IgD-negative memory B cell (primary cell): ENCODE measurements at regions not wholly inside any gene's neighbourhood (a gene's known extent, or its start where the extent isn't known, plus 50 kb on each side); places are given as distances from the start of the nearest gene placed in this dataset.
"Not testable (repeated sequence)": the region's sequence is repeated elsewhere in the genome, so short reads cannot be mapped to it uniquely, and the experiment has no call there.

Experiments
- H3K27ac Mint-ChIP-seq, 3 donors: one replicate each; pipeline ENCODE4 v1.8.0; 2020 to 2022; ENCODE audit warnings: mild to moderate bottlenecking in 3 of 3, mixed read lengths in 3 of 3, moderate library complexity in 1 of 3
- H3K27me3 Mint-ChIP-seq: one replicate; pipeline ENCODE4 v1.8.0; 2021; ENCODE audit warnings: mixed read lengths
- H3K36me3 Mint-ChIP-seq: one replicate; pipeline ENCODE4 v1.8.0; 2020; ENCODE audit warnings: mild to moderate bottlenecking, mixed read lengths
- H3K4me1 Mint-ChIP-seq, 3 donors: one replicate each; pipeline ENCODE4 v1.8.0; 2020 to 2022; ENCODE audit warnings: mixed read lengths in 3 of 3, mild to moderate bottlenecking in 1 of 3
- H3K4me3 Mint-ChIP-seq, 4 donors: one replicate each; pipeline ENCODE4 v1.8.0; 2020 to 2022; ENCODE audit warnings: mild to moderate bottlenecking in 4 of 4, mixed read lengths in 4 of 4, moderate library complexity in 3 of 4
- H3K9me3 Mint-ChIP-seq, 3 donors: one replicate each; pipeline ENCODE4 v1.8.0; 2020 to 2021; ENCODE audit warnings: mixed read lengths in 3 of 3, mild to moderate bottlenecking in 1 of 3

DNA sequence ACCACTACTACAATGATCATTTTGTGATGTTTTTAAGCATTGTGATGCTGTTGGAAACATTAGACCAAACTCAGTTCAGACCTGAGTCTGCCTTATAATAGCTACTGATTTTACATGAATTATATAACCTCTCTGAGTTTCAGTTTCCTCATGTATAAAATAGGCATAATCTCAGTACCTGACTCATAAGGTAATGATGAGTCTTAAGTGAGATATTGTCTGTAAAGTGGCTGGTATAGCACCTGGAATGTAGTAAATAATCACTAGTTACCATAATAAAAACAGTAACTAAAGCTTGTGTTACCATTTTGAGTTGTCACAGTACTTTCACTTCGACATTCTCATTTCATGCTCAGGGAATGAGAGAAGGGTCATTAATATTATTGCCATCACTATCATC is 381.5 kb upstream of the SALL1 start:
- Mint-ChIP-seq H3K4me1 (no peaks in the 10 kb centered on the region), H3K27me3 (no peaks in the 10 kb centered on the region), H3K9me3 (peaks cover 5 to 7% (median 6%) of the 10 kb centered on the region in 3 donors), H3K36me3 (no peaks in the 10 kb centered on the region), H3K27ac (no peak overlapping the region), H3K4me3 (no peak overlapping the region)

DNA sequence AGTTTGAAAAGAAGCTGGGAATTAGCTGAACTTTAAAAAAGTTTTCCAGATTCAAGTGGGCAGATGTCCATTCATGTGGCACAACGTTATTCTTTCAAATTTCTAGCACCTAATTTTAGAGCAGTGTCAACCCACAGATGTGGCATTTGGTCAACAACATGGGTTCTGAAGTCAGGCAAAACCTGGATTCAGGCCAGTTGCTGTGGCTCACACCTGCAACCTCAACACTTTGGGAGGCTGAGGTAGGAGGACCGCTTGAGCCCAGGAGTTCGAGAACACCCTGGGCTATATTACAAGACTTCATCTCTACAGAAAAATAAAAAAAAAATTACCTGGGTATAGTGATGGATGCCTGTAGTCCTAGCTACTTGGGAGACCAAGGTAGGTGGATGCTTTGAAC is 380.2 kb upstream of the SALL1 start:
- H3K27ac Mint-ChIP-seq, result peak overlapping the region in 1 of 3 donors; percentile 2
- H3K27me3 Mint-ChIP-seq, result no peaks in the 10 kb centered on the region
- peaks cover 5 to 13% (median 9%) of the 10 kb centered on the region in 3 donors for H3K9me3 Mint-ChIP-seq
- no peaks in the 10 kb centered on the region for H3K36me3 Mint-ChIP-seq
- no peaks in the 10 kb centered on the region for H3K4me1 Mint-ChIP-seq
- no peak overlapping the region for H3K4me3 Mint-ChIP-seq

DNA sequence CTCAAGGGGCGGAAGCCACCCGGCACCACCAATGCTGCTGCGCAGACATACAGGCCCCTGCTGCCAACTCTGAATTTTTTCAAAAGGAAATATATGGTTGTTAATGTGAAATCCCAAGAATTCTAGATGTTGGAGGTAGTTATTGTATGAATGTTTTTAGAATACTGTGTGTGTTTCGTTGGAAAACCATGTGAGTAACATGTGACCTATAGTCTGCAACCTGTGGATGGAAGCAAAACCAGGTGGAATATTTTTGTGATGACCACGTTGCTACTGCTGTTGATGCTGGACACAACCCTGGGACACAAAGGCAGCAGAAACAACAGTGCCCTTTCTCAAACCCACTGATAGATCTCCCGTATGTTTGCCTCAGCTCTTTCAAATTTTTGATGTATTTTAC is 376.3 kb upstream of the SALL1 start:
- peaks cover 1% of the 10 kb centered on the region for H3K36me3 Mint-ChIP-seq
- no peaks in the 10 kb centered on the region for H3K27me3 Mint-ChIP-seq
- no peak overlapping the region for H3K4me3 Mint-ChIP-seq
- no peak overlapping the region for H3K27ac Mint-ChIP-seq
- no peaks in the 10 kb centered on the region for H3K4me1 Mint-ChIP-seq
- peaks cover 8 to 17% (median 9%) of the 10 kb centered on the region in 3 donors for H3K9me3 Mint-ChIP-seq

DNA sequence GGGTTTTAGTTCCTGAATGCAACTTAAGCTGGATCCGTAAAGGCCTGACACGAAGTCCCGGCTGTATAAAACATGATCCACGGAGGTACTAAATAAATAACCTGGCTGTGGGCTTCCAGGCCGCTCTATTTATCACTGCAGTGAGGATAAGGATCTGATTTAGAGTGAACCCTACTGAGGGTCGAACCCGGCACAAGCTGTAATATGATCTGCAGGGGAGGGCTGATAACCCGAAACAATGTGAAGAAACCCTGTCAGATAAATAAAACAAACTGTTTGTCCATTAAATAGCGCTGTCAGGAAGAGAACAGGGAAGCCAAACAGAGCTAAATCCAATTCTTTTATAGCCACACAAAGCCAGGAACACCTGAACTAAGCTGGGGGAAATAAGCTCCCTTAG is 375.6 kb upstream of the SALL1 start:
- H3K4me1 Mint-ChIP-seq, result no peaks in the 10 kb centered on the region
- peak overlapping the region in 1 of 3 donors; percentile 19 for H3K27ac Mint-ChIP-seq
- H3K27me3 Mint-ChIP-seq, result no peaks in the 10 kb centered on the region
- H3K4me3 Mint-ChIP-seq, result no peak overlapping the region
- H3K36me3 Mint-ChIP-seq, result peaks cover 1% of the 10 kb centered on the region
- peaks cover 8 to 23% (median 15%) of the 10 kb centered on the region in 3 donors for H3K9me3 Mint-ChIP-seq

DNA sequence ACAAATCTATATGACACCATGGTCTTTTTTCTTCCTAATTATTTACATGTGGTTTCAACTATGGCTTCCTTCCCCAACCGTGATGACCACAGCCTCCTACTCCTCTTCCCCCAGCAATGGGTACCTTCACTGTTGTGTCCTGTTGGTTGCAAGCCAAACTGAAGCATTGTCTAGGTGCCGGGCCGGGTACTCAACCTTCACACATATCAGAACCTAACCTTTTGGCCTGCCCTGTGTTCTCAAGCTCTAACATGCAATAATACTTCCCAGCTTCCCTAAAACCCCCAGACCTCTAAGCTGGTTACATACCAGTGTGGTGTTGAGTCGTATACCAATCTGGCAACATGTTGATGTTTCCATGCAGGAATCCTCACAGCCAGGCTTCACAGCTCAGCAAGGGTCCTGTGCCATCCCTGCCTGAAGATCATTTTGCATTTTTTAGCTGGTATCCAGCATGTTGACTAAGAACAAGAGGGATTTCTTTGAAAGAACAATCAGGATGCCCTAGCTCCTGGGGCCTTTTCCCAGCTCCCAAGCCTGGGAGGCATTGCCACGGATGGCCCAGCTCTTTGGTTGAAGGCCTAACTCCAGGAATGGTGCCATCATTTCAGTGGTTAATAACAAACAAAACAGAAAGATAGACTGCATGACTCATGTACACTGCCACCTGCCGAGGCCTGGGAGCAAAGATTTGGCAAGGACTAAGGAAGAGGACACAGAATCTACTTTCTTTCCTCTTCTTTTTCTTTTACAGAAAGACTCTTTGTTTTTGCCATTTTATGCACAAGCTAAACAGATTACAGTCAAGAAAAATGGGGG is 373.7 kb upstream of the SALL1 start:
- Mint-ChIP-seq H3K27me3 (no peaks in the 10 kb centered on the region), H3K36me3 (peaks cover 1% of the 10 kb centered on the region)

DNA sequence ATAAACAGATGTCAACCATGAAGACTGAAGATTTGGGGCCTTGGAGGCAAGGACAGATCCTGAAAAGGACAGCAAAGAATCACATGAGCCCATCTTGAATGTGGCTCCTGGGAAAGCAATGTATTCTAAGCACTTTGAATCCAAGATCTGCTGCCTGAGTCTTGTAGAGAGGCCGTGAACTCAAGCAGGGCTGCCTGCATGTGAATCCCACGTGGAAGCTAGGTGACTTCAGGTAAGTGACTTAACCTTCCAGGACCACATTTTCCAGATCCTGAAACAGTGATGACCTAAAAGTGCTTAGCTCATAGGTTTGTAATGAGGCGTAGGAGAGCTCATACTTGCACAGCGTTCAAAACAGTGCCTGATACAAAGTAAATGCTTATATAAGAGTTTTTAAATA is 373.0 kb upstream of the SALL1 start:
- no peak overlapping the region for H3K4me3 Mint-ChIP-seq

More for the DNA sequence above, 373.7 kb upstream of the SALL1 start:
- H3K9me3 Mint-ChIP-seq, result peaks cover 8 to 28% (median 13%) of the 10 kb centered on the region in 3 donors
- H3K4me1 Mint-ChIP-seq, result no peaks in the 10 kb centered on the region
- H3K27ac Mint-ChIP-seq, result no peak overlapping the region
- no peak overlapping the region for H3K4me3 Mint-ChIP-seq

DNA sequence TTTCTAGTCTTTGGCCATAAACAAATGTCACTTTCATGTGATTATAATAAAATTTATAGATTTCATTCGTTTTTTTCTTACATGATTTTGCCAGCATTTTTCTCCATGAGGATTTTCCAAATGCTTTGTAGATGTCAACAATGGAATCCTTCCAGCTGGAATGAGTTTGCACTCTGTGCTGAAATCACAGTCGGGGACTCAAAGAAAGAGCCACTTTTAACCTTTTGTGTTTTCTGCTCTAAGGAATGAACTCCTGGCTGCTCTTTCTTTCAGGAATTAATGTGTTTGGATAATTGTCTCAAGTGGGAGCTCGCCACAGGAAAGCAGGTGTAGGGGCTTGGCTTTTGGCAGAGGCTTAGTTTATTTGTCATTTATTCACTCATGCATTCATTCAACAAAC is 372.3 kb upstream of the SALL1 start:
- Mint-ChIP-seq H3K27ac (no peak overlapping the region), H3K4me3 (no peak overlapping the region), H3K27me3 (no peaks in the 10 kb centered on the region), H3K36me3 (peaks cover 1% of the 10 kb centered on the region), H3K9me3 (peaks cover 9 to 31% (median 18%) of the 10 kb centered on the region in 3 donors), H3K4me1 (no peaks in the 10 kb centered on the region)

More for the DNA sequence above, 373.0 kb upstream of the SALL1 start:
- Mint-ChIP-seq H3K9me3 (peaks cover 11 to 31% (median 18%) of the 10 kb centered on the region in 3 donors), H3K27ac (no peak overlapping the region), H3K4me1 (no peaks in the 10 kb centered on the region), H3K27me3 (no peaks in the 10 kb centered on the region), H3K36me3 (peaks cover 1% of the 10 kb centered on the region)

DNA sequence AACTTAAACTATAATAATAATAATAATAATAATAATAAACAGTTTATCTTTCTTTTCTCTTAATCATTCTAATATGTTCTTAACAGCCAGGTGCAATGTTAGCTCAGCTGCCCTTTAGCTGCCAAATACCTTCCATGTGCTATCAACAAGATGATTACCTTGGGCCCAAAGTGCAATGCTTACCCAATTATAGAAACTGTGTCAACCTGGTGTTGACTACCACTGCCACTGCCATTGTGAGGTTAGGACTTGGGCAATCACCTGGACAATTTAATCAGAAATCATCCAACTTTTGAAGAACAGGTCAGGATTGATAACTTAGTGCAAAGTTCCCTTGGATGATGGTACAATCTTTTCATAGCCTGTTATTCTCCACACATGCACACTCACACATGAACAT is 371.8 kb upstream of the SALL1 start:
- Mint-ChIP-seq H3K36me3 (peaks cover 1% of the 10 kb centered on the region), H3K27me3 (no peaks in the 10 kb centered on the region), H3K4me3 (no peak overlapping the region), H3K9me3 (peaks cover 9 to 31% (median 15%) of the 10 kb centered on the region in 3 donors), H3K4me1 (no peaks in the 10 kb centered on the region), H3K27ac (no peak overlapping the region)

DNA sequence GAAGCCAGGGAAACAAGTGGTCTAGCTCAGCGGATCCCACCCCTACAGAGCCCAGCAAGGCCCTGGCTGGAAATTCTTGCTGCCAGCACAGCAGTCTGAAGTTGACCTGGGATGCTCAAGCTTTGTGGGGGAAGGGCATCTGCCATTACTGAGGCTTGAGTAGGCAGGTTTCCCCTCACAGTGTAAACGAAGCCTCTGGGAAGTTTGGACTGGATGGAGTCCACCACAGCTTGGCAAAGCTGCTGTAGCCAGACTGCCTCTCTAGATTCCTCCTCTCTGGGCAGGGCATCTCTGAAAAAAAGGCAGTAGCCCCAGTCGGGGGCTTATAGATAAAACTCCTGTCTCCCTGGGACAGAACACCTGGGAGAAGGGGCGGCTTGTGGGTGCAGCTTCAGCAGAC is 365.9 kb upstream of the SALL1 start:
- not testable (repeated sequence) for H3K27me3 Mint-ChIP-seq, H3K4me1 Mint-ChIP-seq, H3K36me3 Mint-ChIP-seq, H3K4me3 Mint-ChIP-seq, H3K27ac Mint-ChIP-seq
- H3K9me3 Mint-ChIP-seq, result peaks cover 10 to 22% (median 11%) of the 10 kb centered on the region in 3 donors

- Mint-ChIP-seq H3K9me3 (peaks cover 6 to 15% (median 14%) of the 10 kb centered on the region in 3 donors), H3K4me1 (no peaks in the 10 kb centered on the region), H3K27me3 (no peaks in the 10 kb centered on the region), H3K4me3 (no peak overlapping the region), H3K27ac (no peak overlapping the region), H3K36me3 (no peaks in the 10 kb centered on the region)
Measured at GRCh38 chr16:51510416-51510815, 359.3 kb upstream of the SALL1 start.

DNA sequence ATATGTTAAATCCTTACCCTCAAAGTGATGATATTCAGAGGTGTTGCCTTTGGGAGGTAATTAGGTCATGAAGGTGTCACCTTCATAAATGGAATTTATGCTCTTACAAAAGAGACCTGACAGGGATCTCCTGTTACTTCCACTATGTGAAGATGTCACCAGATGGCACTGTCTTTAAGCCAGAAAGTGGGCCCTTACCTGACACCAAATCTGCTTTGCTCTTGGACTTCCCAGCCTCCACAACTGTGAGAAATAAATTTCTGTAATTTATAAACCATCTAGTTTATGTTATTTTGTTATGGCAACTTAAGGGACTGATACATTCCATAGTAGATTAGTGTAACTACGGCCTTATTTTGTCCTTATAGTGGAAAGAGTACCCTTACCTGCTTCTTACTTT is 358.3 kb upstream of the SALL1 start:
- Mint-ChIP-seq H3K36me3 (no peaks in the 10 kb centered on the region), H3K27me3 (no peaks in the 10 kb centered on the region), H3K9me3 (peaks cover 6 to 17% (median 12%) of the 10 kb centered on the region in 3 donors), H3K27ac (no peak overlapping the region), H3K4me3 (no peak overlapping the region), H3K4me1 (no peaks in the 10 kb centered on the region)

- no peak overlapping the region for H3K4me3 Mint-ChIP-seq
- peaks cover 5 to 19% (median 8%) of the 10 kb centered on the region in 3 donors for H3K9me3 Mint-ChIP-seq
- H3K4me1 Mint-ChIP-seq, result no peaks in the 10 kb centered on the region
- no peaks in the 10 kb centered on the region for H3K36me3 Mint-ChIP-seq
- H3K27me3 Mint-ChIP-seq, result no peaks in the 10 kb centered on the region
- H3K27ac Mint-ChIP-seq, result no peak overlapping the region
Measured at GRCh38 chr16:51508490-51509212, 357.6 kb upstream of the SALL1 start.

DNA sequence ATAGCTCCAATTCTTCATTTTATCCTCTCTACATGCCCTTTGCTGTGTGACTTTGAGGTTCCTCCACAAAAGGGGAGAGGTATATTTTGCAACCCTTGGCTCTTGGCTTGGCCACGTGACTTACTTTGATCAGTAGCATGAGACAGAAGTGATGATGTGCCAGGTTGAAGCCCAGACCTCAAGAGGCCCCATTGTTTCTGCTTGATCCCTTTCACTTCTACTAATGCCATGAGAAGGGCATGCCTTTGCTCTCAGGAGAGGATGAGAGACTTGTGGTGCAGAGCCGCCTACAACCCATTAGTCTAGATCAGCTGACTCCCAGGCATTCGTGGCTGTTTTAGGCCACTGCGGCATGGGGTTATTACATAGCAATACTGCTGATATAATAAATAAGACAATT is 356.2 kb upstream of the SALL1 start:
- H3K4me3 Mint-ChIP-seq, result no peak overlapping the region
- no peaks in the 10 kb centered on the region for H3K4me1 Mint-ChIP-seq
- H3K9me3 Mint-ChIP-seq, result peaks cover 2 to 22% (median 3%) of the 10 kb centered on the region in 3 donors
- H3K27ac Mint-ChIP-seq, result no peak overlapping the region
- H3K36me3 Mint-ChIP-seq, result no peaks in the 10 kb centered on the region
- H3K27me3 Mint-ChIP-seq, result no peaks in the 10 kb centered on the region

DNA sequence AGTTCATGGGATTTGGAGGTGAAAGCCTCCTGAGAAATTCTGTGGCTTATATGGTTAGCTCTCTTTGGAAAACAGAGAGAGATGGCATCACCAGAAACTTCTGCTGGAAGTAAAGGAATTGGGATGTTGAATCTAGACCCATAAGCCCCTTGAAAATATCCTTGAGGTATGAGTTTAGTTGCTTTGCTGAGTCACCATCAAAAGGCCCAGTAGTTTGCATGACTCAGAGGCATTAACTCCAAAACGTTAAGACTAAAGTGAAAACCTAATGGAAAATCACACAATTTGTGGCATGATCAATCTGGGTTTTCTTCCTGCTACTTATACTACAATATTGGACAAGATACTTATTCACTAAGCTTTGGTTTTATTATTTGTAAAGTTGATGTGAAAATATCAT is 349.2 kb upstream of the SALL1 start:
- H3K9me3 Mint-ChIP-seq, result peaks cover 0 to 13% (median 6%) of the 10 kb centered on the region in 3 donors
- H3K4me1 Mint-ChIP-seq, result no peaks in the 10 kb centered on the region
- H3K4me3 Mint-ChIP-seq, result peak overlapping the region in 1 of 4 donors; percentile 14
- no peak overlapping the region for H3K27ac Mint-ChIP-seq
- no peaks in the 10 kb centered on the region for H3K27me3 Mint-ChIP-seq
- no peaks in the 10 kb centered on the region for H3K36me3 Mint-ChIP-seq

GRCh38 chr16:51497541-51498211 is 346.6 kb upstream of the SALL1 start:
- Mint-ChIP-seq H3K9me3 (peaks cover 0 to 14% (median 8%) of the 10 kb centered on the region in 3 donors), H3K4me1 (peaks cover 0 to 1% (median 0%) of the 10 kb centered on the region in 3 donors), H3K27ac (no peak overlapping the region), H3K36me3 (no peaks in the 10 kb centered on the region), H3K27me3 (no peaks in the 10 kb centered on the region), H3K4me3 (no peak overlapping the region)
